Forelimb muscle (tissue), 1 donor: ENCODE measurements at regions not wholly inside any gene's neighbourhood (a gene's known extent, or its start where the extent isn't known, plus 50 kb on each side); places are given as distances from the start of the nearest gene placed in this dataset.
"Not testable (repeated sequence)": the region's sequence is repeated elsewhere in the genome, so short reads cannot be mapped to it uniquely, and the experiment has no call there.

Experiments
- DNase-seq: peaks from one replicate; pipeline ENCODE4 v3.0.0-alpha.2; 2013; ENCODE audit warnings: low read depth

- no peak for DNase-seq
Measured at GRCh38 chr5:154624341-154624740, 130.8 kb upstream of the LARP1 start.

GRCh38 chr5:154620411-154620810 is 134.8 kb upstream of the LARP1 start:
- DNase-seq: no peak

GRCh38 chr5:154618696-154619095 is 136.5 kb upstream of the LARP1 start:
- DNase-seq: no peak

- no peak for DNase-seq
Measured at GRCh38 chr5:154614595-154614994, 136.6 kb upstream of the HAND1 start.

- DNase-seq: no peak
Measured at GRCh38 chr5:154614125-154614524, 136.1 kb upstream of the HAND1 start.

GRCh38 chr5:154612666-154613065 is 134.6 kb upstream of the HAND1 start:
- no peak for DNase-seq

- DNase-seq: no peak
Measured at GRCh38 chr5:154611341-154611767, 133.3 kb upstream of the HAND1 start.

- peak; percentile 11 for DNase-seq
Measured at GRCh38 chr5:154610321-154611154, 132.5 kb upstream of the HAND1 start.

- no peak for DNase-seq
Measured at GRCh38 chr5:154609251-154609650, 131.2 kb upstream of the HAND1 start.

- DNase-seq: no peak
Measured at GRCh38 chr5:154608531-154609011, 130.5 kb upstream of the HAND1 start.

GRCh38 chr5:154607746-154608145 is 129.7 kb upstream of the HAND1 start:
- no peak for DNase-seq

- DNase-seq: no peak
Measured at GRCh38 chr5:154606246-154606645, 128.2 kb upstream of the HAND1 start.

GRCh38 chr5:154603953-154604679 is 126.1 kb upstream of the HAND1 start:
- DNase-seq: no peak

- no peak for DNase-seq
Measured at GRCh38 chr5:154603485-154603884, 125.5 kb upstream of the HAND1 start.

- DNase-seq: no peak
Measured at GRCh38 chr5:154603011-154603410, 125.0 kb upstream of the HAND1 start.

- DNase-seq: no peak
Measured at GRCh38 chr5:154601014-154601413, 123.0 kb upstream of the HAND1 start.

- DNase-seq: no peak
Measured at GRCh38 chr5:154598021-154598420, 120.0 kb upstream of the HAND1 start.

GRCh38 chr5:154596844-154597243 is 118.8 kb upstream of the HAND1 start:
- DNase-seq: not testable (repeated sequence)

GRCh38 chr5:154595662-154596061 is 117.6 kb upstream of the HAND1 start:
- DNase-seq: no peak

- DNase-seq: no peak
Measured at GRCh38 chr5:154593796-154594195, 115.8 kb upstream of the HAND1 start.

- no peak for DNase-seq
Measured at GRCh38 chr5:154593071-154593470, 115.0 kb upstream of the HAND1 start.

GRCh38 chr5:154590093-154590724 is 112.2 kb upstream of the HAND1 start:
- DNase-seq: no peak
